RWPE1 (cell line): ENCODE measurements at regions not wholly inside any gene's neighbourhood (a gene's known extent, or its start where the extent isn't known, plus 50 kb on each side); places are given as distances from the start of the nearest gene placed in this dataset.

Source experiments
- CTCF ChIA-PET: fragments of 350-600 bp; sonication (Branson Sonifier 250); formaldehyde crosslinking; extraction: SDS; loops from one replicate; lab custom pipeline; 2021; lab: Yijun Ruan, JAX
- POLR2A ChIA-PET: fragments of 400-600 bp; formaldehyde crosslinking; extraction: SDS; loops from one replicate; lab custom pipeline; 2020; ENCODE audit warnings: antibody characterized with exemption; ENCODE audit not compliant: low non-redundant PET; lab: Yijun Ruan, JAX
- DNase-seq: peaks from one replicate; pipeline ENCODE4 v3.0.0; 2012; ENCODE audit warnings: low spot score
- H3K27ac ChIP-seq: fragments of 450-650 bp; 2 replicates; pipeline ENCODE4 v1.5.1; 2017
- CTCF ChIP-seq: fragments of 450-650 bp; conservative IDR thresholded peaks from 2 replicates; pipeline ENCODE4 v1.5.1; 2017; ENCODE audit warnings: low read depth, mild to moderate bottlenecking

- POLR2A ChIA-PET: no interaction called here
- H3K27ac ChIP-seq: no peak overlapping the region
- CTCF ChIA-PET: no interaction called here
- no peak for TF ChIP-seq CTCF
- no peak for DNase-seq
These were observed 155.6 kb upstream of the PSMD7 start for GRCh38 chr16:74141015-74141414.

GRCh38 chr16:74140557-74140956 lies 156.1 kb upstream of the PSMD7 start:
- DNase-seq: no peak
- POLR2A ChIA-PET: no interaction called here
- CTCF ChIA-PET: no interaction called here
- TF ChIP-seq CTCF: no peak
- no peak overlapping the region for H3K27ac ChIP-seq

- ChIA-PET POLR2A (no interaction called here), CTCF (no interaction called here)
- peak; percentile 26 for DNase-seq
- TF ChIP-seq CTCF: no peak
- H3K27ac ChIP-seq: no peak overlapping the region
These were observed 172.8 kb upstream of the PSMD7 start for GRCh38 chr16:74123826-74124225.

GRCh38 chr16:74123195-74123594 lies 173.4 kb upstream of the PSMD7 start:
- ChIA-PET CTCF (no interaction called here), POLR2A (no interaction called here)
- DNase-seq: no peak
- no peak for TF ChIP-seq CTCF
- no peak overlapping the region for H3K27ac ChIP-seq

GRCh38 chr16:74117798-74118197 lies 178.8 kb upstream of the PSMD7 start:
- no peak for DNase-seq
- no peak overlapping the region for H3K27ac ChIP-seq
- ChIA-PET POLR2A (no interaction called here), CTCF (interaction anchor here (0.7 kb wide), 1 partner anchor 1558 kb away, joined by 3 read pairs; no protein-coding TSS in a partner anchor)
- TF ChIP-seq CTCF: no peak

GRCh38 chr16:74113545-74113944 lies 183.1 kb upstream of the PSMD7 start:
- ChIA-PET CTCF (no interaction called here), POLR2A (no interaction called here)
- no peak for DNase-seq

More at GRCh38 chr16:74113545-74113944, 183.1 kb upstream of the PSMD7 start:
- H3K27ac ChIP-seq: no peak overlapping the region
- TF ChIP-seq CTCF: no peak
